H54 (cell line): ENCODE measurements at regions not wholly inside any gene's neighbourhood (a gene's known extent, or its start where the extent isn't known, plus 50 kb on each side); places are given as distances from the start of the nearest gene placed in this dataset.
A peak's percentile ranks its signal among the peaks of the same experiment; 100 is the strongest.

Experiments used
- DNase-seq: peaks from one replicate; pipeline ENCODE4 v3.0.0; 2011; ENCODE audit warnings: low spot score, mixed read lengths; ENCODE audit not compliant: insufficient read length
- FAIRE-seq: peaks from 3 replicates; lab custom pipeline; 2011; peaks lifted over from hg19 to GRCh38; lab: Jason Lieb, UNC
- POLR2A ChIP-seq: IDR thresholded peaks from 2 replicates; pipeline ENCODE4 v1.6.1; 2011; ENCODE audit warnings: low read depth, mild to moderate bottlenecking, low read length

GRCh38 chr3:56896357-56896756 lies 94.6 kb upstream of the ARHGEF3 start:
- TF ChIP-seq POLR2A, result no peak
- FAIRE-seq, result no peak

GRCh38 chr3:56894881-56895431 lies 93.2 kb upstream of the ARHGEF3 start:
- peak; percentile 71 for FAIRE-seq
- peak; percentile 45 for DNase-seq
- no peak for TF ChIP-seq POLR2A

More at GRCh38 chr3:56896357-56896756, 94.6 kb upstream of the ARHGEF3 start:
- DNase-seq, result no peak

- TF ChIP-seq POLR2A, result no peak
- DNase-seq (no peak), FAIRE-seq (no peak)
Observed at GRCh38 chr3:56890448-56891091, 88.8 kb upstream of the ARHGEF3 start.

GRCh38 chr3:56889131-56889530 lies 87.4 kb upstream of the ARHGEF3 start:
- DNase-seq (no peak), FAIRE-seq (no peak)
- TF ChIP-seq POLR2A, result no peak

GRCh38 chr3:56887402-56888025 lies 85.8 kb upstream of the ARHGEF3 start:
- no peak for DNase-seq
- FAIRE-seq, result no peak
- no peak for TF ChIP-seq POLR2A

- no peak for TF ChIP-seq POLR2A
- DNase-seq, result no peak
- FAIRE-seq, result no peak
Observed at GRCh38 chr3:56886314-56886713, 84.6 kb upstream of the ARHGEF3 start.

GRCh38 chr3:56885879-56886278 lies 84.1 kb upstream of the ARHGEF3 start:
- DNase-seq (no peak), FAIRE-seq (no peak)
- no peak for TF ChIP-seq POLR2A

GRCh38 chr3:56885453-56885852 lies 83.7 kb upstream of the ARHGEF3 start:
- no peak for FAIRE-seq
- no peak for TF ChIP-seq POLR2A
- DNase-seq, result no peak

GRCh38 chr3:56884387-56884786 lies 82.6 kb upstream of the ARHGEF3 start:
- FAIRE-seq (no peak), DNase-seq (peak; percentile 12)
- no peak for TF ChIP-seq POLR2A

GRCh38 chr3:56883828-56884227 lies 82.1 kb upstream of the ARHGEF3 start:
- TF ChIP-seq POLR2A, result no peak
- FAIRE-seq, result no peak
- DNase-seq, result no peak

GRCh38 chr3:56882896-56883295 lies 81.1 kb upstream of the ARHGEF3 start:
- no peak for TF ChIP-seq POLR2A
- FAIRE-seq (no peak), DNase-seq (no peak)

- FAIRE-seq, result no peak
- no peak for TF ChIP-seq POLR2A
Observed at GRCh38 chr3:56881841-56882240, 80.1 kb upstream of the ARHGEF3 start.

GRCh38 chr3:56880720-56881575 lies 79.2 kb upstream of the ARHGEF3 start:
- TF ChIP-seq POLR2A, result no peak
- DNase-seq (no peak), FAIRE-seq (no peak)

More at GRCh38 chr3:56881841-56882240, 80.1 kb upstream of the ARHGEF3 start:
- no peak for DNase-seq
